ENCODE measurements at regions not wholly inside any gene's neighbourhood (a gene's known extent, or its start where the extent isn't known, plus 50 kb on each side); places are given as distances from the start of the nearest gene placed in this dataset.

DNA sequence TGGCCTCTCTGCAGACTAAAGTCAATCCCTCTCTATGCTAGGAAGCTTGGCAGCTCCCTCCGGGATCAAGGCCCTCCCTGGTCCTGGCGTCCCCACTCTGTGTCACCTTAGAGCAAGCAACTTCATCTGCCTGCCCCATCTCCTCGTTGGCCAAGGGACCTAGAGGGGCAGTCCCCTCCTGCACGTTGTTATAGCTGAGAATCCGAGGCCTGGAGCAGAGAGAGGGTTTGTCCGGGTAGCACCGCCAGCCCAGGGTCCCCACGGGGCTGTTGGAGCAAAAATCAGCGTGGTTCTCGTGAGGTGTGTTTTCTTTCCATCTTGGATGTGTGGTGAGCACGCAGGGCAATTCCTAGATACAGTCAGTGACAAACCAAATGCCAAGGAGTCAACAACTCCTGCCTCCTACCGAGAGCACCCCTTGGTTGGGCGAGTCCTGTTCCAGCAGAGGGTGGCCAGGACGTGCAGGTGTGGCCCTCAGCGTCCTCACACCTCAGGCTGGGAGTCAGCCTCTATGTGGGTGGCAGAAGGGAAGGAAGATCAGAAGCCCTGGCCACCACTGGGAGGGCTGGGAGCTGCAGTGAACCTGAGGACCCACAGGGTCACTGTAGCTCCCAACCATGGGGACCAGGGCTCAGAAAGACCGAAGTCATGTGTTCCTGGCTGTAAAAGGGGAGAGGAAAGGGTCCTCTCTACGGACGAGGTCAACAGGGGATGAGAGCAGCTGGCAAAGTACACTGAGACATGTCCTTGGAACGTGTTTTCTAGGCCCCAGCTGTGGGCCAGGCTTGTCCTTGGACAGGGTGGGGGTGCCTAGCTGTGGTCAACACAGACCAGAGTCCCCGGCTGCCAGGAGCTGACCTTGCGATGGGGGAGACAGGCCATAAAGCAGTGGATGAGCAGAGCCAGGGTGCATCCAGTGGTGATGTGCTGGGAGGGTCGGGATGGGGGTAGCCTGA, 85.6 kb upstream of the CIBAR2 start:
- no peaks in the 10 kb centered on the region for H3K27me3 Mint-ChIP-seq (ENCODE audit: insufficient read depth)

DNA sequence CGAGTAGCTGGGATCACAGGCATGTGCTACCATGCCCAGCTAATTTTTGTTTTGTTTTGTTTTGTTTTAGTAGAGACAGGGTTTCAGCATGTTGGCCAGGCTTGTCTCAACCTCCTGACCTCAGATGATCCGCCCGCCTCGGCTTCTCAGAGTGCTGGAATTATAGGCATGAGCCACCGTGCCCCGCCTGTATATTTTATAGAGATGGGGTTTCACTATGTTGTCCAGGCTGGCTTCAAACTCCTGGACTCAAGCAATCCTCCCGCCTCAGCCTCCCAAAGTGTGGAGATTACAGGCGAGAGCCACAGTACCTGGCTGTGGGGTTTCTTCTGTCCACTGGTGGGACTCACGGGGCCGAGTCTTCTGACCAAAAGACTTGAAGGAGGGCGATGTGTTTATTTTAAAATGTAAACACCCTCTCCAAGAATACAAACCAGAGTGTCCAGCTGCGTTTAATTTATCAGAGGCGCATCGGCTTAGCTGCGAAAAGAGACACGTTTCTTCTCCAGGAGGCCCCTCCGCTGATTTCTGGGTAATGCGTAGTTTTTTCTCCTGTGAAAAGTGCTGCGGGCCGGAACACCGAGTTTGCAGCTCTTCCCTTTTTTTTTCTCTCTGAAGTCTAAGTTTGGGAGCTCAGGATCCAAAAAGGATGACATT, 86.9 kb upstream of the CIBAR2 start:
- H3K4me1 ChIP-seq (ENCODE audit: control insufficient read depth, insufficient read depth, low read length), result peaks cover 7% of the 10 kb centered on the region
- H3K27ac Mint-ChIP-seq, result no peak overlapping the region
- H3K4me1 Mint-ChIP-seq, result peaks cover 21% of the 10 kb centered on the region
- no peak for DNase-seq
- no peaks in the 10 kb centered on the region for H3K36me3 ChIP-seq (ENCODE audit: control insufficient read depth, insufficient read depth, low read length)
- no peak overlapping the region for H3K4me3 Mint-ChIP-seq
- no peak overlapping the region for H3K4me3 ChIP-seq (ENCODE audit: low read length)
- H3K27me3 ChIP-seq (ENCODE audit: control insufficient read depth, insufficient read depth, low read length, poor library complexity, severe bottlenecking), result no peaks in the 10 kb centered on the region
- no peak overlapping the region for H3K9ac ChIP-seq (ENCODE audit: extremely low read depth, low read length, poor library complexity, severe bottlenecking)
- no peaks in the 10 kb centered on the region for H3K9me3 Mint-ChIP-seq
- H3K27ac ChIP-seq (ENCODE audit: low read depth, low read length), result no peak overlapping the region
- H3K9me3 ChIP-seq (ENCODE audit: control insufficient read depth, low read length), result no peaks in the 10 kb centered on the region
- H3K27me3 Mint-ChIP-seq (ENCODE audit: insufficient read depth), result no peaks in the 10 kb centered on the region
- TF ChIP-seq, protein P1, sequence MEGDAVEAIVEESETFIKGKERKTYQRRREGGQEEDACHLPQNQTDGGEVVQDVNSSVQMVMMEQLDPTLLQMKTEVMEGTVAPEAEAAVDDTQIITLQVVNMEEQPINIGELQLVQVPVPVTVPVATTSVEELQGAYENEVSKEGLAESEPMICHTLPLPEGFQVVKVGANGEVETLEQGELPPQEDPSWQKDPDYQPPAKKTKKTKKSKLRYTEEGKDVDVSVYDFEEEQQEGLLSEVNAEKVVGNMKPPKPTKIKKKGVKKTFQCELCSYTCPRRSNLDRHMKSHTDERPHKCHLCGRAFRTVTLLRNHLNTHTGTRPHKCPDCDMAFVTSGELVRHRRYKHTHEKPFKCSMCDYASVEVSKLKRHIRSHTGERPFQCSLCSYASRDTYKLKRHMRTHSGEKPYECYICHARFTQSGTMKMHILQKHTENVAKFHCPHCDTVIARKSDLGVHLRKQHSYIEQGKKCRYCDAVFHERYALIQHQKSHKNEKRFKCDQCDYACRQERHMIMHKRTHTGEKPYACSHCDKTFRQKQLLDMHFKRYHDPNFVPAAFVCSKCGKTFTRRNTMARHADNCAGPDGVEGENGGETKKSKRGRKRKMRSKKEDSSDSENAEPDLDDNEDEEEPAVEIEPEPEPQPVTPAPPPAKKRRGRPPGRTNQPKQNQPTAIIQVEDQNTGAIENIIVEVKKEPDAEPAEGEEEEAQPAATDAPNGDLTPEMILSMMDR (conservative IDR thresholded peaks at IDR 0.05), result no peak
- peaks cover 3% of the 10 kb centered on the region for H3K36me3 Mint-ChIP-seq (ENCODE audit: low read depth)
- 95 to 96% methylated on average over 15 to 21 of the region's 21 CpGs for WGBS, 2 experiments (ENCODE audit: insufficient coverage in 1 of 2, insufficient read length in 1 of 2)

More for the DNA sequence above, 85.6 kb upstream of the CIBAR2 start:
- peaks cover 7% of the 10 kb centered on the region for H3K4me1 ChIP-seq (ENCODE audit: control insufficient read depth, insufficient read depth, low read length)
- H3K9me3 ChIP-seq (ENCODE audit: control insufficient read depth, low read length), result no peaks in the 10 kb centered on the region
- H3K36me3 ChIP-seq (ENCODE audit: control insufficient read depth, insufficient read depth, low read length), result no peaks in the 10 kb centered on the region
- no peaks in the 10 kb centered on the region for H3K27me3 ChIP-seq (ENCODE audit: control insufficient read depth, insufficient read depth, low read length, poor library complexity, severe bottlenecking)
- peak overlapping the region; percentile 52 for H3K27ac Mint-ChIP-seq
- no peak overlapping the region for H3K4me3 Mint-ChIP-seq
- 92 to 97% methylated on average over 13 to 22 of the region's 22 CpGs for WGBS, 2 experiments (ENCODE audit: insufficient coverage in 1 of 2, insufficient read length in 1 of 2)
- H3K27ac ChIP-seq (ENCODE audit: low read depth, low read length), result no peak overlapping the region
- DNase-seq, result no peak
- H3K4me3 ChIP-seq (ENCODE audit: low read length), result no peak overlapping the region
- TF ChIP-seq, protein P1 (conservative IDR thresholded peaks at IDR 0.05), result no peak
- peaks cover 21% of the 10 kb centered on the region for H3K4me1 Mint-ChIP-seq
- H3K9ac ChIP-seq (ENCODE audit: extremely low read depth, low read length, poor library complexity, severe bottlenecking), result no peak overlapping the region
- H3K9me3 Mint-ChIP-seq, result no peaks in the 10 kb centered on the region
- H3K36me3 Mint-ChIP-seq (ENCODE audit: low read depth), result peaks cover 3% of the 10 kb centered on the region

DNA sequence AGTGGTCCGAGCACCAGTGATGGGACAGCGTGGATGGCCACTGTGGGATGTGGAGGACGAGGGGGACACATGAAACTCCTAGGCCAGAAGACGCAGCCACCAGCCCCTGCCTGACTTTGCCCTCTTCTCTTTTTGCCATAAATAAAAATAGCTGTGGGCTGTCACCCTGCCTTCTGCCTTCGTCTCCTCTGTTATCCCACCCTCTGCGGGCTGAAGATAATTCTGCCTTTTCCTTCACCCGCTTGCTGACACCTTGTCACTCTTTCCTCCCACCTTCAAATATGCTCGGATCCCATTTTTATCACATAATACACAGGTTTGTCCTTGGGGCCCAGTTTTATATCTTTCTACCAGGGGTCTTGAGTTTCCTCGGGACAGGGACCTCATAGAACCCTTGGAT, 87.6 kb upstream of the CIBAR2 start:
- H3K27ac Mint-ChIP-seq, result peak overlapping the region; percentile 69
- H3K27me3 ChIP-seq (ENCODE audit: control insufficient read depth, insufficient read depth, low read length, poor library complexity, severe bottlenecking), result no peaks in the 10 kb centered on the region
- peaks cover 21% of the 10 kb centered on the region for H3K4me1 Mint-ChIP-seq
- no peak overlapping the region for H3K4me3 Mint-ChIP-seq
- no peaks in the 10 kb centered on the region for H3K9me3 ChIP-seq (ENCODE audit: control insufficient read depth, low read length)
- no peak overlapping the region for H3K9ac ChIP-seq (ENCODE audit: extremely low read depth, low read length, poor library complexity, severe bottlenecking)
- no peak overlapping the region for H3K27ac ChIP-seq (ENCODE audit: low read depth, low read length)
- WGBS, 2 experiments (ENCODE audit: insufficient coverage in 1 of 2, insufficient read length in 1 of 2), result 92 to 97% methylated on average over 9 of the region's 9 CpGs
- H3K36me3 ChIP-seq (ENCODE audit: control insufficient read depth, insufficient read depth, low read length), result no peaks in the 10 kb centered on the region
- H3K4me3 ChIP-seq (ENCODE audit: low read length), result no peak overlapping the region
- H3K27me3 Mint-ChIP-seq (ENCODE audit: insufficient read depth), result no peaks in the 10 kb centered on the region
- TF ChIP-seq, protein P1 (conservative IDR thresholded peaks at IDR 0.05), result no peak
- no peak for DNase-seq
- peaks cover 3% of the 10 kb centered on the region for H3K36me3 Mint-ChIP-seq (ENCODE audit: low read depth)
- H3K9me3 Mint-ChIP-seq, result no peaks in the 10 kb centered on the region
- peaks cover 7% of the 10 kb centered on the region for H3K4me1 ChIP-seq (ENCODE audit: control insufficient read depth, insufficient read depth, low read length)

All from endodermal cell (in vitro differentiated cells).